Astrocyte (in vitro differentiated cells and primary cell): ENCODE measurements at regions not wholly inside any gene's neighbourhood (a gene's known extent, or its start where the extent isn't known, plus 50 kb on each side); places are given as distances from the start of the nearest gene placed in this dataset.

ENCODE experiments used
- DNase-seq: peaks from one replicate; pipeline ENCODE4 v3.0.0-alpha.2; 2010; ENCODE audit warnings: low read depth
- FAIRE-seq: peaks from 2 replicates; lab custom pipeline; 2011; peaks lifted over from hg19 to GRCh38; lab: Jason Lieb, UNC
- H2AFZ ChIP-seq: 2 replicates; pipeline ENCODE4 v1.6.0; 2012; ENCODE audit warnings: low read depth, low read length, inconsistent platforms
- H3K27ac ChIP-seq: 2 replicates; pipeline ENCODE4 v1.5.1; 2011; ENCODE audit warnings: low read depth, low read length, inconsistent platforms
- H3K27me3 ChIP-seq: 2 replicates; pipeline ENCODE4 v1.6.0; 2011; ENCODE audit warnings: low read length, inconsistent platforms; ENCODE audit not compliant: insufficient read depth
- H3K36me3 ChIP-seq: 2 replicates; pipeline ENCODE4 v1.5.1; 2011; ENCODE audit warnings: low read length, inconsistent platforms; ENCODE audit not compliant: insufficient read depth
- H3K4me1 ChIP-seq: 2 replicates; pipeline ENCODE4 v1.5.1; 2011; ENCODE audit warnings: low read length, inconsistent platforms; ENCODE audit not compliant: insufficient read depth
- H3K4me2 ChIP-seq: 2 replicates; pipeline ENCODE4 v1.6.0; 2012; ENCODE audit warnings: low read length, inconsistent platforms
- H3K4me3 ChIP-seq: 2 replicates; pipeline ENCODE4 v1.5.1; 2011; ENCODE audit warnings: low read depth, mild to moderate bottlenecking, low read length, inconsistent platforms; ENCODE audit not compliant: insufficient read depth
- H3K79me2 ChIP-seq: 2 replicates; pipeline ENCODE4 v1.6.0; 2012; ENCODE audit warnings: mild to moderate bottlenecking, low read length, inconsistent platforms; ENCODE audit not compliant: insufficient read depth
- H3K9ac ChIP-seq: 2 replicates; pipeline ENCODE4 v1.6.0; 2012; ENCODE audit warnings: mild to moderate bottlenecking, low read length, inconsistent platforms
- H3K9me3 ChIP-seq: 2 replicates; pipeline ENCODE4 v1.5.1; 2012; ENCODE audit warnings: low read depth, mild to moderate bottlenecking, low read length, inconsistent platforms; ENCODE audit not compliant: insufficient read depth
- H4K20me1 ChIP-seq: 2 replicates; pipeline ENCODE4 v1.6.0; 2012; ENCODE audit warnings: low read length, inconsistent platforms; ENCODE audit not compliant: insufficient read depth
- H3K27ac Mint-ChIP-seq: one replicate; pipeline ENCODE4 v1.8.0; 2021; ENCODE audit warnings: mild to moderate bottlenecking, mixed read lengths; ENCODE audit not compliant: unreplicated experiment
- H3K27me3 Mint-ChIP-seq: one replicate; pipeline ENCODE4 v1.8.0; 2021; ENCODE audit warnings: low read depth, mixed read lengths; ENCODE audit not compliant: unreplicated experiment
- H3K36me3 Mint-ChIP-seq: one replicate; pipeline ENCODE4 v1.8.0; 2021; ENCODE audit warnings: low read depth, mixed read lengths; ENCODE audit not compliant: unreplicated experiment
- H3K4me1 Mint-ChIP-seq: one replicate; pipeline ENCODE4 v1.8.0; 2021; ENCODE audit warnings: low read depth, mixed read lengths; ENCODE audit not compliant: unreplicated experiment
- H3K4me3 Mint-ChIP-seq: one replicate; pipeline ENCODE4 v1.8.0; 2021; ENCODE audit warnings: mild to moderate bottlenecking, moderate library complexity, mixed read lengths; ENCODE audit not compliant: unreplicated experiment
- H3K9me3 Mint-ChIP-seq: one replicate; pipeline ENCODE4 v1.8.0; 2021; ENCODE audit warnings: mild to moderate bottlenecking, mixed read lengths; ENCODE audit not compliant: unreplicated experiment
- EZH2 ChIP-seq: IDR thresholded peaks from 2 replicates; pipeline ENCODE4 v1.6.1; 2012; ENCODE audit warnings: mild to moderate bottlenecking, low read length, inconsistent platforms; ENCODE audit not compliant: insufficient read depth
- TF ChIP-seq, protein P1 (sequence below): IDR thresholded peaks from 2 replicates; pipeline ENCODE4 v1.5.1; 2011; ENCODE audit warnings: low read depth, mild to moderate bottlenecking, inconsistent platforms, low read length, moderate library complexity; ENCODE audit not compliant: insufficient read depth

DNA sequence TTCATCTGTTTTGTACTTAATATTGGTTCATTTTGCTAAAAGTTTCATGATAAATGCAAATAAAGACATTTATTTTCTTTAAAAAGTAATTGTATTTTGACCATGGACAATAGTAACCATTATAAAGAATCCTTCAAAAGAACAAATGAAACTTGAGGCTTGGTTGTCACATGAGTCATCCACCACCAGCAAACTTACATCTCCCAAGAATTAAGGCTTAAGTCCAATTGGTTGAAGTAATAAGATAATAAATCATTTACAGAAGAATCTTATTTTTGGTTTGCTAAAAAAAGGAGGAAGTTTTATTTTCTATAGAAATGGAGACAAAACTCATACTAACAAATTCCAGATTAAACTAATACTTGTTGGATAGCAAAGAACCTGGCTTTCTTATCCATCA lies 84.8 kb upstream of the KITLG start:
- no peaks in the 10 kb centered on the region for H3K36me3 Mint-ChIP-seq
- Histone ChIP-seq H3K27me3 (no peaks in the 10 kb centered on the region), H4K20me1 (no peaks in the 10 kb centered on the region), H3K4me1 (no peaks in the 10 kb centered on the region), H3K27ac (no peak overlapping the region), H3K79me2 (no peaks in the 10 kb centered on the region), H3K9ac (no peak overlapping the region), H3K9me3 (no peaks in the 10 kb centered on the region), H3K36me3 (no peaks in the 10 kb centered on the region), H2AFZ (no peak overlapping the region), H3K4me3 (no peak overlapping the region), H3K4me2 (no peak overlapping the region)
- FAIRE-seq (no peak), DNase-seq (peak; percentile 64)
- TF ChIP-seq EZH2: no peak
- TF ChIP-seq, protein P1, sequence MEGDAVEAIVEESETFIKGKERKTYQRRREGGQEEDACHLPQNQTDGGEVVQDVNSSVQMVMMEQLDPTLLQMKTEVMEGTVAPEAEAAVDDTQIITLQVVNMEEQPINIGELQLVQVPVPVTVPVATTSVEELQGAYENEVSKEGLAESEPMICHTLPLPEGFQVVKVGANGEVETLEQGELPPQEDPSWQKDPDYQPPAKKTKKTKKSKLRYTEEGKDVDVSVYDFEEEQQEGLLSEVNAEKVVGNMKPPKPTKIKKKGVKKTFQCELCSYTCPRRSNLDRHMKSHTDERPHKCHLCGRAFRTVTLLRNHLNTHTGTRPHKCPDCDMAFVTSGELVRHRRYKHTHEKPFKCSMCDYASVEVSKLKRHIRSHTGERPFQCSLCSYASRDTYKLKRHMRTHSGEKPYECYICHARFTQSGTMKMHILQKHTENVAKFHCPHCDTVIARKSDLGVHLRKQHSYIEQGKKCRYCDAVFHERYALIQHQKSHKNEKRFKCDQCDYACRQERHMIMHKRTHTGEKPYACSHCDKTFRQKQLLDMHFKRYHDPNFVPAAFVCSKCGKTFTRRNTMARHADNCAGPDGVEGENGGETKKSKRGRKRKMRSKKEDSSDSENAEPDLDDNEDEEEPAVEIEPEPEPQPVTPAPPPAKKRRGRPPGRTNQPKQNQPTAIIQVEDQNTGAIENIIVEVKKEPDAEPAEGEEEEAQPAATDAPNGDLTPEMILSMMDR: no peak
- no peak overlapping the region for H3K27ac Mint-ChIP-seq
- H3K4me1 Mint-ChIP-seq: no peaks in the 10 kb centered on the region
- no peaks in the 10 kb centered on the region for H3K27me3 Mint-ChIP-seq
- H3K4me3 Mint-ChIP-seq: no peak overlapping the region
- no peaks in the 10 kb centered on the region for H3K9me3 Mint-ChIP-seq

DNA sequence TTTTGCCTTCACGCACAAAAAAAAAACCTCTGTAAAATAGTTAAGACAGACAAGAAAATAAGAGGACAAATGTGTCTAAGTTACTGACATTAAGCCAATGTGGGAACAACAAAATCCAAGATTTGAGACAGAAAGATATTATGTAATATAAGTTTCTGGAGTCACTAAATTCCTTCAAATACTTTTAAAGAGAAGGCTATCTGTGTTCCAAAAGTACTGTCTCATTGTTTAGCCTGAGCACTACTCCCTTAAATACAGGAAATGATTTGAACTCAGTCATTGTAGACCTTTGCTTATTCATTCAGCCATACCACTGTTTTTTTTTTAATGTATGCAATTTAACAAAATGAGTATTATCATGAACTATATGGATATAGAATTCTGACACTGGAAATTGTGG lies 82.7 kb upstream of the KITLG start:
- Mint-ChIP-seq H3K27me3 (no peaks in the 10 kb centered on the region), H3K4me3 (no peak overlapping the region), H3K27ac (no peak overlapping the region), H3K4me1 (no peaks in the 10 kb centered on the region), H3K36me3 (no peaks in the 10 kb centered on the region), H3K9me3 (no peaks in the 10 kb centered on the region)
- Histone ChIP-seq H3K4me2 (no peak overlapping the region), H3K9me3 (no peaks in the 10 kb centered on the region), H3K79me2 (no peaks in the 10 kb centered on the region), H2AFZ (no peak overlapping the region), H3K36me3 (no peaks in the 10 kb centered on the region), H3K27me3 (no peaks in the 10 kb centered on the region), H3K9ac (no peak overlapping the region), H3K27ac (no peak overlapping the region), H3K4me3 (no peak overlapping the region), H3K4me1 (no peaks in the 10 kb centered on the region), H4K20me1 (no peaks in the 10 kb centered on the region)
- DNase-seq (no peak), FAIRE-seq (no peak)
- TF ChIP-seq, protein P1: no peak
- TF ChIP-seq EZH2: no peak

DNA sequence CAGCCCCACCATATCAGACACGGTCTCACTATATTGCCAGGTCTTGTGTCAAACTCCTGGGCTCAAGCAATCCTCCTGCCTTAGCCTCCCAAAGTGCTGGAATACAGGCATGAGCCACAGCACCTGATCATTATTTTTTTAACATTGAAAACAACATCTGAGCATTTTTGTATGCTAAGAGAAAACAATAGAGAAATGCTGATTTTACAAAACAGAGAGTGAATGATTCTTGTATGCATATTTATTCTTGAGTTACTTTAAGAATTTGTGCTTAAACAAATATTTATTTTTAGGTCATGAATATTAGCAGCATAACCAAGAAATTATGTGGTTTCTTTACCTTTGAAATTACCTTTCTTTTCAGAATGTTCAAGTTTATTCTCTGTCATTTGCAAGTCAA lies 81.8 kb upstream of the KITLG start:
- no peak for FAIRE-seq
- H3K27ac ChIP-seq: no peak overlapping the region

More for the DNA sequence above, 81.8 kb upstream of the KITLG start:
- Histone ChIP-seq H3K4me3 (no peak overlapping the region), H3K36me3 (no peaks in the 10 kb centered on the region), H3K27me3 (no peaks in the 10 kb centered on the region), H4K20me1 (no peaks in the 10 kb centered on the region), H3K4me1 (no peaks in the 10 kb centered on the region), H3K9me3 (no peaks in the 10 kb centered on the region), H3K79me2 (no peaks in the 10 kb centered on the region), H2AFZ (no peak overlapping the region), H3K4me2 (no peak overlapping the region), H3K9ac (no peak overlapping the region)
- TF ChIP-seq, protein P1: no peak
- TF ChIP-seq EZH2: no peak
- Mint-ChIP-seq H3K4me3 (no peak overlapping the region), H3K36me3 (no peaks in the 10 kb centered on the region), H3K27me3 (no peaks in the 10 kb centered on the region), H3K9me3 (no peaks in the 10 kb centered on the region), H3K27ac (no peak overlapping the region), H3K4me1 (no peaks in the 10 kb centered on the region)
- no peak for DNase-seq
